GM12878 (cell line): ENCODE measurements at regions not wholly inside any gene's neighbourhood (a gene's known extent, or its start where the extent isn't known, plus 50 kb on each side); places are given as distances from the start of the nearest gene placed in this dataset.

Experiments
- ATAC-seq: fragments of 200-7000 bp; cut with Tn5 transposase; 3 replicates; pipeline ENCODE4 v1.9.1; 2020; ENCODE audit warnings: mild to moderate bottlenecking, moderate library complexity
- BruUV-seq: library from RNA; stranded (reverse); fragments of 400-500 nt; replicated peaks from 2 replicates; lab custom pipeline; 2021; lab: Mats Ljungman, UMichigan
- CTCF ChIA-PET: fragments of 300-600 bp; sonication (Branson Sonifier 250); formaldehyde crosslinking; extraction: SDS; loops from one replicate; lab custom pipeline; 2021; ENCODE audit warnings: inconsistent platforms; lab: Yijun Ruan, JAX
- POLR2A ChIA-PET: fragments of 350-600 bp; formaldehyde crosslinking; extraction: SDS; loops from one replicate; lab custom pipeline; 2021; ENCODE audit warnings: inconsistent platforms; lab: Charles Lee
- RAD21 ChIA-PET: fragments of 300-600 bp; sonication (Branson Sonifier 250); formaldehyde crosslinking; loops from one replicate; lab custom pipeline; 2023; ENCODE audit warnings: antibody characterized with exemption; ENCODE audit not compliant: unreplicated experiment; lab: Charles Lee
- SMC1A ChIA-PET: fragments of 300-600 bp; sonication (Branson Sonifier 250); formaldehyde crosslinking; loops from one replicate; lab custom pipeline; 2023; ENCODE audit not compliant: unreplicated experiment, uncharacterized antibody; lab: Charles Lee
- DNase-seq: peaks from one replicate; pipeline ENCODE4 v3.0.0-alpha.2; 2011; ENCODE audit warnings: low read depth, low spot score
- FAIRE-seq: peaks from 3 replicates; lab custom pipeline; 2011; peaks lifted over from hg19 to GRCh38; lab: Jason Lieb, UNC
- H2AFZ ChIP-seq: 2 replicates; pipeline ENCODE4 v1.6.0; 2011; ENCODE audit warnings: low read depth, low read length, control low read depth; ENCODE audit not compliant: control insufficient read depth
- H3K27ac ChIP-seq: 2 replicates; pipeline ENCODE4 v1.5.1; 2011; ENCODE audit warnings: control low read depth; ENCODE audit not compliant: control insufficient read depth, insufficient read depth
- H3K27me3 ChIP-seq, 2 experiments: replicated peaks in 1 of 2; 2 replicates each; pipeline versions ENCODE4 v1.6.0 to v1.6.1; 2011; ENCODE audit warnings: low read length in 1 of 2; ENCODE audit not compliant: control insufficient read depth in 2 of 2, insufficient read depth in 2 of 2
- H3K36me3 ChIP-seq, 2 experiments: 2 replicates each; pipeline ENCODE4 v1.5.1; 2011; ENCODE audit warnings: low read length in 1 of 2; ENCODE audit not compliant: control insufficient read depth in 2 of 2, insufficient read depth in 2 of 2
- H3K4me1 ChIP-seq: 2 replicates; pipeline ENCODE4 v1.6.1; 2011; ENCODE audit warnings: mild to moderate bottlenecking, low read length, moderate library complexity, mixed read lengths; ENCODE audit not compliant: control insufficient read depth, insufficient read depth
- H3K4me2 ChIP-seq: 2 replicates; pipeline ENCODE4 v1.6.0; 2011; ENCODE audit warnings: control low read depth; ENCODE audit not compliant: control insufficient read depth, insufficient read depth
- H3K4me3 ChIP-seq: fragments of 200-600 bp; sonication (generic); 2 replicates; pipeline ENCODE4 v1.5.1; 2016
- H3K79me2 ChIP-seq: 2 replicates; pipeline ENCODE4 v1.6.0; 2011; ENCODE audit warnings: low read length; ENCODE audit not compliant: control insufficient read depth, insufficient read depth
- H3K9ac ChIP-seq: 2 replicates; pipeline ENCODE4 v1.8.0; 2011; ENCODE audit warnings: low read length, control low read depth, mixed read lengths; ENCODE audit not compliant: control insufficient read depth, insufficient read depth
- H3K9me3 ChIP-seq: replicated peaks from 3 replicates; pipeline ENCODE4 v1.5.1; 2011; ENCODE audit warnings: mild to moderate bottlenecking, low read length; ENCODE audit not compliant: control insufficient read depth, insufficient read depth
- H4K20me1 ChIP-seq: 2 replicates; pipeline ENCODE4 v1.6.0; 2011; ENCODE audit not compliant: control insufficient read depth, insufficient read depth
- BCLAF1 ChIP-seq: fragments of 450-650 bp; IDR thresholded peaks from 2 replicates; pipeline ENCODE4 v1.6.1; 2017; ENCODE audit warnings: antibody characterized with exemption, mild to moderate bottlenecking, moderate library complexity
- BRCA1 ChIP-seq: IDR thresholded peaks from 2 replicates; pipeline ENCODE4 v1.6.1; 2011; ENCODE audit warnings: low read depth, low read length, improper control_type of control experiment
- CEBPB ChIP-seq, 2 experiments: fragments of 150-350 bp in 1 of 2; IDR thresholded peaks; 2 replicates each; pipeline ENCODE4 v1.6.1; 2012 to 2014; ENCODE audit warnings: low read depth in 2 of 2, low read length in 2 of 2, borderline replicate concordance in 1 of 2, inconsistent platforms in 1 of 2
- CEBPZ ChIP-seq: fragments of 150-350 bp; IDR thresholded peaks from 2 replicates; pipeline ENCODE4 v1.6.1; 2016; ENCODE audit warnings: low read depth, low read length
- NR2C1 ChIP-seq: fragments of 450-650 bp; IDR thresholded peaks from 2 replicates; pipeline ENCODE4 v1.6.1; 2017; ENCODE audit warnings: antibody characterized with exemption, mild to moderate bottlenecking, moderate library complexity
- PAX5 ChIP-seq: IDR thresholded peaks from 2 replicates; pipeline ENCODE4 v1.6.1; 2011; ENCODE audit warnings: low read depth, low read length, borderline replicate concordance
- SMAD1 ChIP-seq: fragments of 450-650 bp; IDR thresholded peaks from 2 replicates; pipeline ENCODE4 v1.6.1; 2018; ENCODE audit warnings: mild to moderate bottlenecking, low read depth; ENCODE audit not compliant: partially characterized antibody
- ZNF24 ChIP-seq: fragments of 450-650 bp; IDR thresholded peaks from 2 replicates; pipeline ENCODE4 v1.6.1; 2017; ENCODE audit warnings: antibody characterized with exemption, mild to moderate bottlenecking
- ZNF384 ChIP-seq: IDR thresholded peaks from 2 replicates; pipeline ENCODE4 v1.6.1; 2012; ENCODE audit warnings: low read depth, mild to moderate bottlenecking, low read length, improper control_type of control experiment, borderline replicate concordance
- WGBS: methylation state at CpG from one replicate; pipeline ENCODE4 v1.1.6; 2016; ENCODE audit warnings: low lambda C conversion rate; ENCODE audit not compliant: insufficient replicate concordance, insufficient coverage; ENCODE audit errors: missing lambda C conversion rate; 5-methylcytosine and 5-hydroxymethylcytosine counted together
- in situ Hi-C: fragments of 300-500 bp; cut with MboI; formaldehyde crosslinking; loops from 9 replicates; pipeline ENCODE4 v1.14.3; 2018; ENCODE audit warnings: mixed read lengths
- intact Hi-C: fragments of 100-400 bp; cut with micrococcal nuclease; formaldehyde crosslinking; loops from one replicate; pipeline ENCODE4 v1.14.2; 2022; ENCODE audit not compliant: unreplicated experiment
- TF ChIP-seq, protein P1 (sequence below): fragments of 450-650 bp; IDR thresholded peaks from 2 replicates; pipeline ENCODE4 v1.6.1; 2016; ENCODE audit warnings: mild to moderate bottlenecking
- TF ChIP-seq, protein P2 (sequence below): fragments of 450-650 bp; IDR thresholded peaks from 2 replicates; pipeline ENCODE4 v1.6.1; 2018; ENCODE audit warnings: borderline replicate concordance, mild to moderate bottlenecking; ENCODE audit not compliant: partially characterized antibody
- TF ChIP-seq, protein P3 (sequence below): fragments of 450-650 bp; IDR thresholded peaks from 2 replicates; pipeline ENCODE4 v1.6.1; 2017; ENCODE audit warnings: mild to moderate bottlenecking, low read depth, inconsistent platforms; ENCODE audit not compliant: poor library complexity, severe bottlenecking

- Histone ChIP-seq H3K9ac (no peak overlapping the region), H3K36me3 (no peaks in the 10 kb centered on the region), H2AFZ (no peak overlapping the region), H3K27ac (no peak overlapping the region), H3K9me3 (no peaks in the 10 kb centered on the region), H3K79me2 (no peaks in the 10 kb centered on the region), H3K4me3 (no peak overlapping the region), H3K4me2 (no peak overlapping the region), H4K20me1 (no peaks in the 10 kb centered on the region), H3K27me3 (no peaks in the 10 kb centered on the region; a peak in 3 of 4 replicates), H3K4me1 (no peaks in the 10 kb centered on the region)
- ChIA-PET POLR2A (no interaction called here), SMC1A (no interaction called here), CTCF (no interaction called here), RAD21 (no interaction called here)
- 0% methylated on average over 2 of the region's 4 CpGs for WGBS
- no peak for DNase-seq
- in situ Hi-C loops = no loop called here
- no peak for ATAC-seq
- intact Hi-C loops = no loop called here
- no peak for FAIRE-seq
- no TSS peak for BruUV-seq
- no peak for TF ChIP-seq ZNF384
- TF ChIP-seq, protein P1, sequence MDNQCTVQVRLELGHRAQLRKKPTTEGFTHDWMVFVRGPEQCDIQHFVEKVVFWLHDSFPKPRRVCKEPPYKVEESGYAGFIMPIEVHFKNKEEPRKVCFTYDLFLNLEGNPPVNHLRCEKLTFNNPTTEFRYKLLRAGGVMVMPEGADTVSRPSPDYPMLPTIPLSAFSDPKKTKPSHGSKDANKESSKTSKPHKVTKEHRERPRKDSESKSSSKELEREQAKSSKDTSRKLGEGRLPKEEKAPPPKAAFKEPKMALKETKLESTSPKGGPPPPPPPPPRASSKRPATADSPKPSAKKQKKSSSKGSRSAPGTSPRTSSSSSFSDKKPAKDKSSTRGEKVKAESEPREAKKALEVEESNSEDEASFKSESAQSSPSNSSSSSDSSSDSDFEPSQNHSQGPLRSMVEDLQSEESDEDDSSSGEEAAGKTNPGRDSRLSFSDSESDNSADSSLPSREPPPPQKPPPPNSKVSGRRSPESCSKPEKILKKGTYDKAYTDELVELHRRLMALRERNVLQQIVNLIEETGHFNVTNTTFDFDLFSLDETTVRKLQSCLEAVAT = no peak
- no peak for TF ChIP-seq BRCA1
- no peak for TF ChIP-seq SMAD1
- TF ChIP-seq CEBPZ = no peak
- no peak for TF ChIP-seq BCLAF1
- TF ChIP-seq NR2C1 = no peak
- TF ChIP-seq ZNF24 = no peak
- no peak for TF ChIP-seq CEBPB (IDR thresholded peaks at IDR 0.05; ENCODE audit: borderline replicate concordance in 1 of 2, low read depth in 2 of 2, low read length in 2 of 2)
- TF ChIP-seq, protein P2, sequence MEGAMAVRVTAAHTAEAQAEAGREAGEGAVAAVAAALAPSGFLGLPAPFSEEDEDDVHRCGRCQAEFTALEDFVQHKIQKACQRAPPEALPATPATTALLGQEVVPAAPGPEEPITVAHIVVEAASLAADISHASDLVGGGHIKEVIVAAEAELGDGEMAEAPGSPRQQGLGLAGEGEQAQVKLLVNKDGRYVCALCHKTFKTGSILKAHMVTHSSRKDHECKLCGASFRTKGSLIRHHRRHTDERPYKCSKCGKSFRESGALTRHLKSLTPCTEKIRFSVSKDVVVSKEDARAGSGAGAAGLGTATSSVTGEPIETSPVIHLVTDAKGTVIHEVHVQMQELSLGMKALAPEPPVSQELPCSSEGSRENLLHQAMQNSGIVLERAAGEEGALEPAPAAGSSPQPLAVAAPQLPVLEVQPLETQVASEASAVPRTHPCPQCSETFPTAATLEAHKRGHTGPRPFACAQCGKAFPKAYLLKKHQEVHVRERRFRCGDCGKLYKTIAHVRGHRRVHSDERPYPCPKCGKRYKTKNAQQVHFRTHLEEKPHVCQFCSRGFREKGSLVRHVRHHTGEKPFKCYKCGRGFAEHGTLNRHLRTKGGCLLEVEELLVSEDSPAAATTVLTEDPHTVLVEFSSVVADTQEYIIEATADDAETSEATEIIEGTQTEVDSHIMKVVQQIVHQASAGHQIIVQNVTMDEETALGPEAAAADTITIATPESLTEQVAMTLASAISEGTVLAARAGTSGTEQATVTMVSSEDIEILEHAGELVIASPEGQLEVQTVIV = no peak
- TF ChIP-seq PAX5 = no peak
- TF ChIP-seq, protein P3, sequence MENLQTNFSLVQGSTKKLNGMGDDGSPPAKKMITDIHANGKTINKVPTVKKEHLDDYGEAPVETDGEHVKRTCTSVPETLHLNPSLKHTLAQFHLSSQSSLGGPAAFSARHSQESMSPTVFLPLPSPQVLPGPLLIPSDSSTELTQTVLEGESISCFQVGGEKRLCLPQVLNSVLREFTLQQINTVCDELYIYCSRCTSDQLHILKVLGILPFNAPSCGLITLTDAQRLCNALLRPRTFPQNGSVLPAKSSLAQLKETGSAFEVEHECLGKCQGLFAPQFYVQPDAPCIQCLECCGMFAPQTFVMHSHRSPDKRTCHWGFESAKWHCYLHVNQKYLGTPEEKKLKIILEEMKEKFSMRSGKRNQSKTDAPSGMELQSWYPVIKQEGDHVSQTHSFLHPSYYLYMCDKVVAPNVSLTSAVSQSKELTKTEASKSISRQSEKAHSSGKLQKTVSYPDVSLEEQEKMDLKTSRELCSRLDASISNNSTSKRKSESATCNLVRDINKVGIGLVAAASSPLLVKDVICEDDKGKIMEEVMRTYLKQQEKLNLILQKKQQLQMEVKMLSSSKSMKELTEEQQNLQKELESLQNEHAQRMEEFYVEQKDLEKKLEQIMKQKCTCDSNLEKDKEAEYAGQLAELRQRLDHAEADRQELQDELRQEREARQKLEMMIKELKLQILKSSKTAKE = no peak
Measured at GRCh38 chr17:79537686-79538085, 73.2 kb downstream of the RBFOX3 start.
